Lower leg skin (tissue), 3 donors: ENCODE measurements at regions not wholly inside any gene's neighbourhood (a gene's known extent, or its start where the extent isn't known, plus 50 kb on each side); places are given as distances from the start of the nearest gene placed in this dataset.

Experiments
- CTCF ChIP-seq, 3 donors: fragments of 450-650 bp; IDR thresholded peaks; one replicate each; pipeline ENCODE4 v1.5.1; 2016; ENCODE audit warnings: antibody characterized with exemption in 3 of 3, mild to moderate bottlenecking in 3 of 3, moderate library complexity in 2 of 3
- POLR2A ChIP-seq, 2 donors: fragments of 450-650 bp; IDR thresholded peaks; one replicate each; pipeline ENCODE4 v1.6.1; 2016 to 2017; ENCODE audit warnings: antibody characterized with exemption in 2 of 2, mild to moderate bottlenecking in 1 of 2, moderate library complexity in 1 of 2

- TF ChIP-seq POLR2A (IDR thresholded peaks at IDR 0.05) (no peak), CTCF (IDR thresholded peaks at IDR 0.05) (no peak)
Measured at GRCh38 chr16:6976716-6977115, 355.9 kb upstream of the RBFOX1 start.
